DMS114 treated with DMSO at 0.1 percent for 48 hours (cell line): ENCODE measurements at regions not wholly inside any gene's neighbourhood (a gene's known extent, or its start where the extent isn't known, plus 50 kb on each side); places are given as distances from the start of the nearest gene placed in this dataset.

Experiments
- DNase-seq: peaks from one replicate; lab custom pipeline; 2025; ENCODE audit not compliant: unreplicated experiment; lab: John Stamatoyannopoulos, UW

GRCh38 chr5:98627121-98627520 is 146.3 kb upstream of the RGMB start:
- DNase-seq, result no peak

DNA sequence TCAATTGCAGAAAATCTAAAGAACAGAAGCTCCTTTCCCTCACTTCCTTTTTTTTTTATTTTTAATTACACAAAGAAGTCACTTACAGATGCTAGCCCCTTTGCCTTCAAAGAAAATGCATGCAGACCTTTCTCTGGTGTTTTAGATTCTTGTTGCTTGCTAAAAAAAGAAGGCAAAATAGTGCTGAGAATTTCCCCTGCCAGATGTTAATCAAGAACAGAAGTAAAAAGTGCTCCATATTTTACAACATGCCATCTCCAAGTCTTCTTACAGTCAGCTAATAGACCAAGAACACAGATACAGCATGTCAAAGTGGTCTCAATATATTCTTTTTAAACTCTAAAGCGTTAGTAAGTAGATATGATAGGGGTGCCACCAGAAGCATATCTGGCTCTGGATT is 142.8 kb upstream of the RGMB start:
- DNase-seq, result no peak

DNA sequence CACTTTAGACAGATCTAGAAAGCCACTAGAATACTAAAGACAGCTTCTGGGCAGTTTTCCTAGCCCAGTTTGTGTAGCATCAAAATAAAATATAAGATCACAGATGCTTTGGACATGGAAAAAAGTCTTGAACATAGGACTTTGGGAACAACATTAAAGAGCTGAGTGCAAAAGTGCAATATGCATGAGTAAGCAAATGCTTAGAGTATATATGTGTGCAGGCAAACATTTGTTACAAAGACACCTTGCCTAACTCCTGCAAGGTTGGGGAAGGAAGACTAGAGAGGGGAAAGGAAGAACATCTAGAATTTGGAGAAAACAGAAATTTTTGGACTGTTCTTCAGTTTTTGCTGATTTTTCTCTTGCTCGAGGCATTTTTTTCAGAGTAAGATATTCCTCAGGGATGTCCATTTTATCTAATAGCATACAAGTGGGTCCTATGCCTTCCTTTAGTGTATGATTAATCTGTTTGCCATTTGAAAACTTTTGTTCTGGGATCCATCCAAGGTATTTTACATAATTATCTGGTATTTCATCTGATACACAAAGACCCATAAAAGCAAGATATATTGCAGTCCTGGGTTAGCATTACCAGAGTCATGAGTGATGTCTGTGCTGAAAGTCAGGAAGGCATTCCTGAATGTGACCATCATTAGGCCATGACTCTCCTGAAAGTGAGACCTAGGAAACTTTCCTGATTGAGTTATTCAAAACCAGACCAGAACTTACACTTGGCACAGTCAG is 142.0 kb upstream of the RGMB start:
- no peak for DNase-seq

GRCh38 chr5:98635656-98636055 is 137.8 kb upstream of the RGMB start:
- no peak for DNase-seq

DNA sequence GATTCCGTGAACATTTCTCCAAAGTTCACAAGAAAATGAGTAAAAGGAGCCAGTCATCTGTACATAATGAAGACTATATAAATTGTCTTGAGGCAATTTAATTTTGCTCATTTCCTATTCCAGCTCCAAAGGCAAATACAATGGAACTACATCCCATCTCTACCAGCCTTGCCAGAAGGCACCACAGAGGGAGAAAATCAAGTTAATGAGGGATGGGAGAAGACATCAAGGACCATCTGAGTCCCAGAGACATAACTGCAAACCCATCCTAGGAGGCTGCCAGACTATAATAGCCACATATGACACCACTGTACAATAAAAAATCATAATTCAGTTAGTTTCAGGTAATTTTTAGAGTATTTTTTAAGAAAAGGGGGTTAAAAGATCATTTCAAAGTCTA is 136.3 kb upstream of the RGMB start:
- no peak for DNase-seq

- no peak for DNase-seq
Observed at GRCh38 chr5:98637557-98637956, 135.9 kb upstream of the RGMB start.

DNA sequence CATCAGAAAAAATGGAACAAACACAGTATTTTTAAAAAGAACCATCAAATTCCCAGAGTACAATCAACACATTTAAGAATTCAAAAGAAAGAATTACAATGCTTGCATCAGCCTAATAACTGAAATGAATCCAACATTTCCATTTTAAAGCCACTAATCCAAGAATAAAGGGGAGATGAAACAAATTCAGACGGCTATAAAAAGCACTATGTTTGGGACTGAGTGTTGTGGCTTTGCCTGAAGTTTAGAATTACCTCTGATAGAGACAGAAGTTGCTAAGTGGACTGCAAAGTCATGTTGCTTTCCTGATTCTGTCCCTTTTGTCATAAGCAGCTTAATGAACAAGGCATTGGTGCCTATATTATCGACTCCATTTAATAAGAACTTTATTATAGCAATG is 135.4 kb upstream of the RGMB start:
- no peak for DNase-seq

- no peak for DNase-seq
Observed at GRCh38 chr5:98638701-98639100, 134.8 kb upstream of the RGMB start.

DNA sequence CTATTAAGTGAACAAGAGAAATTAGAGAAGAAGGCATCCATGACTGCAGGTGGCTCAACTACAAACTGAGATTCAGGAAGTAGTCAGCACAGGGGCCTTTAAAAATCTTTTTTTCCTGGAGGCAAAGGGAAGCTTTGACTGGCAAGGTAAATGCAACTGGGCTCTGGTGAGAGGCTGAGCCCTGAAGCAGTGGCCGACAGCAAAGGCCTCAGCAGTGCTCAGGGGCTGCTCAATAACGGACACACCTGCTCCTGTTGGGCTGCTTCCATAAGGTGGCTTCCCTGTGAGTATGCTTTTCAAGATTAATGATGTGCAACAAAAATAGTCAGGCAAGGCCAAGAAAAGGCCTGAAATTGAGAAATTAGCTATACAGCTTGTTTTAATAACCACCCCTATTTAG is 134.2 kb upstream of the RGMB start:
- no peak for DNase-seq

GRCh38 chr5:98641671-98642070 is 131.8 kb upstream of the RGMB start:
- DNase-seq, result no peak

DNA sequence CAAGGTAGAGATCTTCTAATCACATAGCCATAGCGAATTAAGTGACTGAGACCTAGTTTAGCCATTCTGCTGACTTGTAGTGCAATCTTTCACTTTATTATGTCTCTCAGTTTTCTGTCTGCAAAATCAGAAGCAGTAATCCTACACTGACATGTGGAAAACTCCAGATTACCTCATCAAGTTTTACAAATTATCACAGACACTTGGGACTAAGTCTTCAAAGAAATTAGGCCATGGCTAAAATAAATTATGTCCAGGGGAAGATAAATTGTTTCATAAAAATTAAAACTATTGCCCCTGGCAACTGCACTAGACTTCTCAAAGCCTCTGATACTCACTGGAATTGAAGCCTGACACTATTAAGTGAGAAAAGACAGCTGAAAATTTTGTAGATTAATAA is 129.9 kb upstream of the RGMB start:
- no peak for DNase-seq

DNA sequence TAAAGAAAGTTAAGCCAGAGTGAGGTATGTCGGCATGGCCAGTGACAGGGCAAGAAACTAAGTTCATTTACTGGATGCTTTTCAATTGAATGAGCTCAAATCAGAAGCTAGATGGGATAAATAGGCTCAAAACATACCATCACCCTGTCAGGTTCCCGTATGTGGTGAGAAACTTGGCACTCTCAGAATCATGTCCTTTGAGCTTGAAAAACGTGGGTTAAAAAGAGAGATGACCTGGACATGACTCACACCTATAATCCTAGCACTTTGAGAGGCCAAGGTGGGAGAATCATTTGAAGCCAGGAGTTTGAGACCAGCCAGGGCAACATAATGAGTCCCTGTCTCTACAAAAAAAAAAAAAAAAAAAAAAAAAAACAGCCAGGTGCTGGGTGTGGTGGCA is 121.7 kb upstream of the RGMB start:
- DNase-seq, result no peak

- DNase-seq, result no peak
Observed at GRCh38 chr5:98656125-98656795, 117.2 kb upstream of the RGMB start.

- no peak for DNase-seq
Observed at GRCh38 chr5:98656796-98657195, 116.7 kb upstream of the RGMB start.

DNA sequence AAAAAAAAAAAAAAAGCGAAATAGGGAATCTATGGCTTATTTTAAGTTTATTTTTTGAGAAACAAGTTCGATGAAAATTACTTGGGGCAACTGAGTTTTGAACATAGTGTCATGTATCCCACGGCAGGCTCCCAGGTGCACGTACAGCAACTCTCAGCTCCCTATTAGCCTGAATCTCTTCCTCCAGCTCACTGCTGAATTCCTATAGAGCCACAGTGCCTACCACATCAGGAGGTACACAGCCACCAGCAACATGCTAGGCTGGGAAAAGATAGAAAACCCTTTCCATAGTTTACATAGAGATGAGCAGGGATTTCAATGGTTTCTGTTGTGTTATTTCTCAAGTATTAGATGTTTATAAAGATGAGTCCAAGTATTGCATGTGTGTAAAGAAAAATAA is 115.9 kb upstream of the RGMB start:
- no peak for DNase-seq

DNA sequence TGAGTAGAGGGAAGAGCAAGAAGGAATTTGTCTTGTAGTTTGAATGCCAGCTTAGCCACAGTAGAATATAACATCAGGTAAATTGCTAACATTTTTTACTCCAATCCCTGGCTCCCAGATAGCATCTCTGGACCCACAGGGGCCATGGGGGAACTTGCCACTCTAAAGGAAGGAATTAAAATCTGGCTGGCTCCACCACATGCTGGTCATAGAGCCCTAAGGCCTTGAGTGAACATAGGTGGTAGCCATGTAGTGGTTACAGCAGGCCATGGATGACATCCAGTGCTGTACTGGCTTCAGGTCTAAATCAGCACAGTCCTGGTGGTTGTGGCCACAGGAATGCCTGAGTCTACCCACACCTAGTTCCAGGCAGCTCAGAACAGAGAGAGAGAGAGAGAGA is 109.9 kb upstream of the RGMB start:
- no peak for DNase-seq

GRCh38 chr5:98664736-98665135 is 108.7 kb upstream of the RGMB start:
- no peak for DNase-seq

DNA sequence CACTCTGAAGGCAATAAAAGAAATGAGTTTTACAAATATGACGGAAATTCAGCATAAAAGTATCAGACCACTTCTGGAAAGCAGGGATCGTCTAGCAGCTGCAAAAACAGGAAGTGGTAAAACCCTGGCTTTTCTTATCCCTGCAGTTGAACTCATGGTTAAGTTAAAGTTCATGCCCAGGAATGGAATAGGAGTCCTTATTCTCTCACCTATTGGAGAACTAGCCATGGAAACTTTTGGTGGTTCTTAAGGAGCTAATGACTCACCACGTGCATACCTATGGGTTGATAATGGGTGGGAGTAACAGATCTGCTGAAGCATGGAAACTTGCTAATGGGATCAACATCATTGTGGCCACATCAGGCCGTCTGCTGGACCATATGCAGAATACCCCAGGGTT is 93.5 kb upstream of the RGMB start:
- no peak for DNase-seq

DNA sequence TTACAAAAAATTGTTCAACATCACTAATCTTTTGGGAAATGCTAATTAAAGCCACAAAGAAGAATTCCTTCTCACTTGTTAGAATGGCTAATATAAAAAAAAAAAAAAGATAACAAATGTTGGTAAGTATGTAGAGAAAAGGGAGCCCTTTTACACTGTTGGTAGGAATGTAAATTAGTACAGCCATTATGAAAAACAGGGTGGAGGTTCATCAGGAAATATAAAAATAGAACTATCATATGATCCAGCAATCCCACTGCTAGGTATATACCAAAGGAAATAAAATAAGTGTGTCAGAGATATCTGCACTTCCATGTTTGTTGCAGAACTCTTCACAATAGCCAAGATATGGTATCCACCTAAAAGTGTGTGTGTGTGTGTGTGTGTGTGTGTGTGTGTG is 83.5 kb upstream of the RGMB start:
- DNase-seq, result no peak

DNA sequence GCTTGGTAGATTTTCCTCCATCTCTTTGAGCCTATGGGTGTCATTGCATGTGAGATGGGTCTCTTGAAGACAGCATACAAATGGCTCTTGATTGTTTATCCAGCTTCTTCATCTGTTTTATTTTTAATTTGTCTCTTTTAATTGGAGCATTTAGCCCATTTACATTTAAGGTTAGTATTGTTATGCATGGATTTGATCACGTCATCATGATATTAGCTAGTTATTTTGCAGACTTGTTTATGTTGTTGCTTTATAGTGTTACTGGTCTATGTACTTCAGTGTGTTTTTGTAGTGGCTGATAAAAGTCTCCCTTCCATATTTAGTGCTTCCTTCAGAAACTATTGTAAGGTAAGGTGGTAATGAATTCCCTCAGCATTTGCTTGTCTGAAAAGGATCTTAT is 78.6 kb upstream of the RGMB start:
- no peak for DNase-seq

DNA sequence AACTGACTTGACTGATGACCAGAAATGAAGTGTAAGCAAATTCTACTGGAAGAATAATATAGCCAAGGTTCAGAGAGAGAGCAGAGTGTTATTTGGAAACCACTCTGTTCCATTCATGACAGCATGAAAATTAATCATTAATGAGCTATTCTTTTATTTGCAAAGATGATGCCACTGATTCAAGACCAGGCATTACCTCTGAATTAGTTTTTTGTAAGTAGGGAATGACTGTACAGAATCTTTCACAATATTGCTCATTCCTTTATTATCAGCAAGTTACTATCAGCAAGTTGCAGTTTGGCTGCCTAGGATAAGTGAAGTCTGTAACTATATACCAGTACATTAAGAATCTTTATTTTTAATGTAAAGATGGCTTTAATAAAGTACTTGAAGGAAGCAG is 75.1 kb upstream of the RGMB start:
- DNase-seq, result no peak

DNA sequence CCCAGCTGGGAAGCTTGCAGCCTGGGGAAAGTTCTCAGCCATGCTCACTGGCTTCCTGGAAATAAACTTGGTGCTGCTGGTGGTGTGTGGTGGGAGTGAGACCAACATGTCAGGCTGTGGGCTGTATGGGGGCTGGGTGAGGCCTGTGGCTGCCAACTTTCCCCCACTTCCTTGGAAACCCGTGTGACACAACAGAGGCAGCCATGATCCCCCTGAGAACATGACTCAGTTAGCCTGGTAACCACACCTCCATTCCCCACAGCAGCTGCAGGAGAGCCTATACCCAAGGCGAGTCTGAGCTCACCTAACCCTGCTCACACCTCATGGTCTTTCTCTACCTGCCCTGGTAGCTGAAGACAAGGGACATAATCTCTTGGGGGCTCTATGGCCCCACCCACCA is 72.7 kb upstream of the RGMB start:
- DNase-seq, result no peak

DNA sequence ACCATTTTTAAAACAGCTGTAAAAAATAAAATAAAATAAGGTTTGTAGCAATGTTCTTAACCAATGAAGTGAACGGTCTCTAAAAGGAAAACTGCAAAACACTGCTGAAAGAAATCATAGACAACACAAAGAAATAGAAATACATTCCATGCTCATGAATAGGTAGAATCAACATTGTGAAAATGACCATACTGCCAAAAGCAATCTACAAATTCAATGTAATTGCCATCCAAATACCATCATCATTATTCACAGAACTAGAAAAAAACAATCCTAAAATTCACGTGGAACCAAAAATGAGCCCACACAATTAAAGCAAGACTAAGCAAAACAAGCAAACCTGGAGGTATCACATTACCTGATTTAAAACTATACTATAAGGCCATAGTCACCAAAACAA is 67.6 kb upstream of the RGMB start:
- no peak for DNase-seq
